Bone marrow (tissue), 2 donors: ENCODE measurements at regions not wholly inside any gene's neighbourhood (a gene's known extent, or its start where the extent isn't known, plus 50 kb on each side); places are given as distances from the start of the nearest gene placed in this dataset.

Experiments
- DNase-seq, 2 donors: peaks; one replicate each; lab custom pipeline; 2025; lab: John Stamatoyannopoulos, UW

GRCh38 chr9:99326917-99327189, 104.8 kb downstream of the SEC61B start:
- DNase-seq = no peak

GRCh38 chr9:99327667-99328066, 105.6 kb downstream of the SEC61B start:
- no peak for DNase-seq

GRCh38 chr9:99335280-99335679, 113.2 kb downstream of the SEC61B start:
- DNase-seq = no peak

- DNase-seq = no peak
These were observed 113.9 kb downstream of the SEC61B start for GRCh38 chr9:99336005-99336404.

- no peak for DNase-seq
These were observed 114.4 kb downstream of the SEC61B start for GRCh38 chr9:99336531-99336930.

- DNase-seq = no peak
These were observed 118.2 kb downstream of the SEC61B start for GRCh38 chr9:99340281-99340680.

- no peak for DNase-seq
These were observed 119.6 kb downstream of the SEC61B start for GRCh38 chr9:99341686-99342085.

- DNase-seq = no peak
These were observed 123.4 kb downstream of the SEC61B start for GRCh38 chr9:99345451-99345850.

GRCh38 chr9:99345942-99346341, 123.9 kb downstream of the SEC61B start:
- no peak for DNase-seq

GRCh38 chr9:99347568-99347967, 125.5 kb downstream of the SEC61B start:
- DNase-seq = no peak

GRCh38 chr9:99348289-99348688, 126.2 kb downstream of the SEC61B start:
- DNase-seq = no peak

- DNase-seq = no peak
These were observed 127.8 kb downstream of the SEC61B start for GRCh38 chr9:99349870-99350269.

GRCh38 chr9:99350461-99350860, 128.4 kb downstream of the SEC61B start:
- DNase-seq = no peak

GRCh38 chr9:99351647-99352046, 129.6 kb downstream of the SEC61B start:
- no peak for DNase-seq

GRCh38 chr9:99352826-99353225, 130.7 kb downstream of the SEC61B start:
- no peak for DNase-seq

GRCh38 chr9:99353408-99353807, 131.3 kb downstream of the SEC61B start:
- DNase-seq = no peak

GRCh38 chr9:99354104-99354503, 132.0 kb downstream of the SEC61B start:
- DNase-seq = no peak

- DNase-seq = no peak
These were observed 134.5 kb downstream of the SEC61B start for GRCh38 chr9:99356512-99356971.

- no peak for DNase-seq
These were observed 135.5 kb downstream of the SEC61B start for GRCh38 chr9:99357575-99357974.

- no peak for DNase-seq
These were observed 136.6 kb downstream of the SEC61B start for GRCh38 chr9:99358668-99359067.

- no peak for DNase-seq
These were observed 137.3 kb downstream of the SEC61B start for GRCh38 chr9:99359336-99359735.

GRCh38 chr9:99360026-99360425, 137.9 kb downstream of the SEC61B start:
- DNase-seq = no peak

- DNase-seq = no peak
These were observed 139.7 kb downstream of the SEC61B start for GRCh38 chr9:99361817-99362216.

GRCh38 chr9:99362321-99362720, 140.2 kb downstream of the SEC61B start:
- DNase-seq = no peak

- no peak for DNase-seq
These were observed 141.4 kb downstream of the SEC61B start for GRCh38 chr9:99363509-99363908.
